Posterior vena cava (tissue), 2 donors: ENCODE measurements at regions not wholly inside any gene's neighbourhood (a gene's known extent, or its start where the extent isn't known, plus 50 kb on each side); places are given as distances from the start of the nearest gene placed in this dataset.
A peak's percentile ranks its signal among the peaks of the same experiment; 100 is the strongest.

Experiments used
- DNase-seq: peaks from one replicate; pipeline ENCODE4 v3.0.0-alpha.2; 2020; ENCODE audit warnings: low spot score
- intact Hi-C, 2 donors: fragments of 100-400 bp; cut with DNase I; formaldehyde crosslinking; loops; one replicate each; pipeline versions ENCODE4 v1.14.1 to v1.14.2; 2022 to 2023
- donor health status: DM: yes; HTN: yes; CAD: no.
- donor health status: DM: yes; HTN: yes; CAD: no.

- DNase-seq, result peak; percentile 63
- intact Hi-C loops, result no loop called here
Observed at GRCh38 chr16:86048221-86048620, 149.3 kb downstream of the IRF8 start.

- intact Hi-C loops, result no loop called here
- peak; percentile 65 for DNase-seq
Observed at GRCh38 chr16:86048882-86049585, 150.1 kb downstream of the IRF8 start.

GRCh38 chr16:86049641-86050040, 150.7 kb downstream of the IRF8 start:
- DNase-seq, result peak; percentile 72
- intact Hi-C loops, result no loop called here

- DNase-seq, result peak; percentile 11
- intact Hi-C loops, result no loop called here
Observed at GRCh38 chr16:86050111-86050510, 151.1 kb downstream of the IRF8 start.

- intact Hi-C loops, result no loop called here
- DNase-seq, result peak; percentile 62
Observed at GRCh38 chr16:86050591-86051367, 151.8 kb downstream of the IRF8 start.

GRCh38 chr16:86051368-86052114, 152.6 kb downstream of the IRF8 start:
- peak; percentile 70 for DNase-seq
- intact Hi-C loops, result no loop called here

GRCh38 chr16:86052115-86052670, 153.2 kb downstream of the IRF8 start:
- intact Hi-C loops, result no loop called here
- DNase-seq, result peak; percentile 68

- DNase-seq, result peak; percentile 57
- intact Hi-C loops, result no loop called here
Observed at GRCh38 chr16:86052926-86053325, 154.0 kb downstream of the IRF8 start.

- intact Hi-C loops, result no loop called here
- peak; percentile 92 for DNase-seq
Observed at GRCh38 chr16:86059253-86060171, 160.6 kb downstream of the IRF8 start.

- intact Hi-C loops, result no loop called here
- peak; percentile 65 for DNase-seq
Observed at GRCh38 chr16:86060381-86061317, 161.7 kb downstream of the IRF8 start.

- DNase-seq, result peak; percentile 60
- intact Hi-C loops, result no loop called here
Observed at GRCh38 chr16:86061318-86061695, 162.3 kb downstream of the IRF8 start.

- intact Hi-C loops, result no loop called here
- peak; percentile 70 for DNase-seq
Observed at GRCh38 chr16:86061721-86062120, 162.8 kb downstream of the IRF8 start.

GRCh38 chr16:86062271-86062965, 163.5 kb downstream of the IRF8 start:
- DNase-seq, result peak; percentile 63
- intact Hi-C loops, result no loop called here

- intact Hi-C loops, result no loop called here
- DNase-seq, result peak; percentile 58
Observed at GRCh38 chr16:86063760-86064405, 164.9 kb downstream of the IRF8 start.

GRCh38 chr16:86064431-86065250, 165.7 kb downstream of the IRF8 start:
- intact Hi-C loops, result no loop called here
- peak; percentile 32 for DNase-seq

GRCh38 chr16:86065711-86066110, 166.7 kb downstream of the IRF8 start:
- DNase-seq, result peak; percentile 46
- intact Hi-C loops, result no loop called here
